SU-DHL-6 (cell line): ENCODE measurements at regions not wholly inside any gene's neighbourhood (a gene's known extent, or its start where the extent isn't known, plus 50 kb on each side); places are given as distances from the start of the nearest gene placed in this dataset.

ENCODE experiments used
- H2AFZ ChIP-seq: fragments of 200-600 bp; sonication (generic); 2 replicates; pipeline ENCODE4 v1.6.1; 2014; ENCODE audit warnings: low read depth, mild to moderate bottlenecking, moderate library complexity, mixed read lengths, antibody characterized with exemption, low read length; ENCODE audit not compliant: severe bottlenecking
- H3F3A ChIP-seq: fragments of 200-600 bp; shearing (Covaris generic); 2 replicates; pipeline ENCODE4 v1.6.0; 2016; ENCODE audit warnings: antibody characterized with exemption, mild to moderate bottlenecking; ENCODE audit not compliant: insufficient read depth
- H3K27ac ChIP-seq: fragments of 200-600 bp; sonication (generic); 2 replicates; pipeline ENCODE4 v1.5.1; 2016; ENCODE audit warnings: low read depth, mild to moderate bottlenecking, low read length, moderate library complexity, mixed read lengths
- H3K27me3 ChIP-seq: fragments of 200-600 bp; sonication (generic), shearing (Covaris generic); 2 replicates; pipeline ENCODE4 v1.6.0; 2014; ENCODE audit warnings: mild to moderate bottlenecking, low read length
- H3K36me3 ChIP-seq: fragments of 200-600 bp; sonication (generic); 2 replicates; pipeline ENCODE4 v1.6.1; 2014; ENCODE audit warnings: mild to moderate bottlenecking, low read length, mixed read lengths
- H3K4me2 ChIP-seq: fragments of 300-600, 200-600 bp; shearing (Covaris generic), sonication (generic); 2 replicates; pipeline ENCODE4 v1.6.0; 2014; ENCODE audit warnings: low read length, low read depth, mild to moderate bottlenecking; ENCODE audit not compliant: poor library complexity, severe bottlenecking
- H3K4me3 ChIP-seq: fragments of 200-600 bp; sonication (generic); 2 replicates; pipeline ENCODE4 v1.5.1; 2014; ENCODE audit warnings: antibody characterized with exemption, low read length, mild to moderate bottlenecking, mixed read lengths; ENCODE audit not compliant: insufficient read depth, poor library complexity, severe bottlenecking
- H3K79me2 ChIP-seq: fragments of 200-600 bp; sonication (generic); 2 replicates; pipeline ENCODE4 v1.6.1; 2014; ENCODE audit warnings: mild to moderate bottlenecking, low read length, moderate library complexity; ENCODE audit not compliant: insufficient read depth
- H3K9ac ChIP-seq: fragments of 200-600 bp; sonication (generic); 2 replicates; pipeline ENCODE4 v1.7.0; 2014; ENCODE audit warnings: mild to moderate bottlenecking, low read length
- H3K9me2 ChIP-seq: fragments of 200-600 bp; sonication (generic); replicated peaks from 2 replicates; pipeline ENCODE4 v1.6.1; 2014; ENCODE audit warnings: low read length; ENCODE audit not compliant: insufficient read depth
- H3K9me3 ChIP-seq: fragments of 200-600 bp; sonication (generic); 2 replicates; pipeline ENCODE4 v1.6.1; 2014; ENCODE audit warnings: low read length, mixed read lengths; ENCODE audit not compliant: insufficient read depth
- H4K20me1 ChIP-seq: fragments of 200-600 bp; sonication (generic); 2 replicates; pipeline ENCODE4 v1.6.1; 2014; ENCODE audit warnings: low read depth, mild to moderate bottlenecking, antibody characterized with exemption, low read length, moderate library complexity, mixed read lengths
- EZH2phosphoT487 ChIP-seq: fragments of 200-600 bp; sonication (generic), shearing (Covaris generic); conservative IDR thresholded peaks from 2 replicates; pipeline ENCODE4 v1.6.1; 2018; ENCODE audit warnings: mild to moderate bottlenecking, antibody characterized with exemption, low read length, moderate library complexity, mixed read lengths
- TF ChIP-seq, protein P1 (sequence below): fragments of 200-600 bp; sonication (generic); IDR thresholded peaks from one replicate; pipeline ENCODE4 v1.5.1; 2017; ENCODE audit warnings: antibody characterized with exemption, mild to moderate bottlenecking, low read length, moderate library complexity; ENCODE audit not compliant: insufficient read depth, poor library complexity, severe bottlenecking

DNA sequence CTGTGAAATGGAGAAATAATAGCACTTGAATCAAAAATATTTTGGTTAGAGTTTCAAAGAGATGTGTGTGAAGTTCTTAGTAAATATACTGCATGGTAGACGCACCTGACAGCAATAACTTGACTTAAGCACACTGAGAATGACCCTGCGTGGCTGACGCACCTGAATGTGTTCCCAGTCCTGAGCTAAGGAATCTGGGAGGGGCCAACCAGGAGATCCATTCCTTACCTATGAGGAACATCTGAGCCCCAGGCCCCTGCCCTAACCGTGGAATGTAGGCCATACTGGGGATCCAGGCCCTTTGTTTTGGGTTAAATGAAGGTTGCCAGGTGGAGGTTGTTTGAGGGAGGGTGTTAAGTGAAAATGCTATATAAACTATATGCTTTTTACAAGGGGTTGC lies 284.4 kb downstream of the RBM43 start:
- no peak for TF ChIP-seq EZH2phosphoT487
- TF ChIP-seq, protein P1, sequence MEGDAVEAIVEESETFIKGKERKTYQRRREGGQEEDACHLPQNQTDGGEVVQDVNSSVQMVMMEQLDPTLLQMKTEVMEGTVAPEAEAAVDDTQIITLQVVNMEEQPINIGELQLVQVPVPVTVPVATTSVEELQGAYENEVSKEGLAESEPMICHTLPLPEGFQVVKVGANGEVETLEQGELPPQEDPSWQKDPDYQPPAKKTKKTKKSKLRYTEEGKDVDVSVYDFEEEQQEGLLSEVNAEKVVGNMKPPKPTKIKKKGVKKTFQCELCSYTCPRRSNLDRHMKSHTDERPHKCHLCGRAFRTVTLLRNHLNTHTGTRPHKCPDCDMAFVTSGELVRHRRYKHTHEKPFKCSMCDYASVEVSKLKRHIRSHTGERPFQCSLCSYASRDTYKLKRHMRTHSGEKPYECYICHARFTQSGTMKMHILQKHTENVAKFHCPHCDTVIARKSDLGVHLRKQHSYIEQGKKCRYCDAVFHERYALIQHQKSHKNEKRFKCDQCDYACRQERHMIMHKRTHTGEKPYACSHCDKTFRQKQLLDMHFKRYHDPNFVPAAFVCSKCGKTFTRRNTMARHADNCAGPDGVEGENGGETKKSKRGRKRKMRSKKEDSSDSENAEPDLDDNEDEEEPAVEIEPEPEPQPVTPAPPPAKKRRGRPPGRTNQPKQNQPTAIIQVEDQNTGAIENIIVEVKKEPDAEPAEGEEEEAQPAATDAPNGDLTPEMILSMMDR = no peak
- H2AFZ ChIP-seq = no peak overlapping the region
- H3K9me2 ChIP-seq = no peaks in the 10 kb centered on the region
- no peaks in the 10 kb centered on the region for H3F3A ChIP-seq
- H3K36me3 ChIP-seq = no peaks in the 10 kb centered on the region
- H3K4me2 ChIP-seq = no peak overlapping the region
- H4K20me1 ChIP-seq = no peaks in the 10 kb centered on the region
- no peak overlapping the region for H3K4me3 ChIP-seq
- H3K9ac ChIP-seq = no peak overlapping the region
- no peak overlapping the region for H3K27ac ChIP-seq
- H3K79me2 ChIP-seq = no peaks in the 10 kb centered on the region
- H3K9me3 ChIP-seq = no peaks in the 10 kb centered on the region
- H3K27me3 ChIP-seq = no peaks in the 10 kb centered on the region

DNA sequence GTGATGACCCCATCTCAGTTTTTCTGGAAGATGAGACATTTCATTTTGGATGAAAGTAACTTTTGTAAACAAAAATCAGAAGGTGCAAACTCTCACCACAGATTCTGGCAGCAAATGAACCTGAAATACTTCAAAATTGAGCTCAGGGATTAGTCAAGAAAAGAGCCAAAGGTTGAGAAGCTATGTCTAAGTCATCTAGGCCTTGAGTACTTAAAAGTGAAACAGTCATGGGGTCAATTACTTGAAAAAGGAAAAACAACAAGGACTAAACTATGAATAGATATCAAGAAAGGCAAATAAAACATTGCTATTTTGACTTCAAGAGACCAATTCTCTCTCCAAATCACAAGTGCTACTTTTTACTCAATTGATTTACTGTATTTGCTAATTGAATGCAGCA lies 285.1 kb downstream of the RBM43 start:
- H3K79me2 ChIP-seq = no peaks in the 10 kb centered on the region
- H3K9ac ChIP-seq = no peak overlapping the region
- H3K36me3 ChIP-seq = no peaks in the 10 kb centered on the region
- no peak overlapping the region for H2AFZ ChIP-seq
- no peak overlapping the region for H3K27ac ChIP-seq
- no peaks in the 10 kb centered on the region for H3K9me3 ChIP-seq
- H3F3A ChIP-seq = no peaks in the 10 kb centered on the region
- no peak overlapping the region for H3K4me3 ChIP-seq
- TF ChIP-seq, protein P1 = no peak
- no peak for TF ChIP-seq EZH2phosphoT487
- no peaks in the 10 kb centered on the region for H4K20me1 ChIP-seq
- H3K4me2 ChIP-seq = no peak overlapping the region
- H3K9me2 ChIP-seq = no peaks in the 10 kb centered on the region
- H3K27me3 ChIP-seq = no peaks in the 10 kb centered on the region

DNA sequence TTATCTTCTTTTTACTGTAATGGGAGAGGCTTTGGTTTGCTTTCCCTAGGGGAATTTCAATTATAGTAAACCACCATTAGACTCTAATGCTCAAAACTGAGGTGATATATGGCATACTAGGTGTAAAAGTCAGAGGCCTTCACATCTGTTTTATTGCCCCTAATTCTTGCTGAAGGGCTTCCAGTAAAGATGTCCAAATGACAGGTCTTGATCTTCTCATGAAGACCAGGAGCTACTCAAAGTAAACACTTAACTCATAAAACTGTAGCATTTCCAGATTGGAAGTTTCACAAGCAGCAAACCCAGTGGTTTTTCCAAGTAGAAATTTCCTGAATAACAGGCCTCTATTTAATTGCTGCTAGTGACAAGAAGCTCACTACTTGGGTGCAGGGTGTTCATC lies 286.8 kb downstream of the RBM43 start:
- Histone ChIP-seq H4K20me1 (no peaks in the 10 kb centered on the region), H3K27ac (no peak overlapping the region), H3K9me3 (no peaks in the 10 kb centered on the region), H3K4me3 (no peak overlapping the region), H3K9me2 (no peaks in the 10 kb centered on the region), H3K9ac (no peak overlapping the region), H2AFZ (no peak overlapping the region), H3K4me2 (no peak overlapping the region), H3K79me2 (no peaks in the 10 kb centered on the region), H3F3A (no peaks in the 10 kb centered on the region), H3K27me3 (no peaks in the 10 kb centered on the region), H3K36me3 (no peaks in the 10 kb centered on the region)
- TF ChIP-seq, protein P1 = no peak
- TF ChIP-seq EZH2phosphoT487 = no peak

DNA sequence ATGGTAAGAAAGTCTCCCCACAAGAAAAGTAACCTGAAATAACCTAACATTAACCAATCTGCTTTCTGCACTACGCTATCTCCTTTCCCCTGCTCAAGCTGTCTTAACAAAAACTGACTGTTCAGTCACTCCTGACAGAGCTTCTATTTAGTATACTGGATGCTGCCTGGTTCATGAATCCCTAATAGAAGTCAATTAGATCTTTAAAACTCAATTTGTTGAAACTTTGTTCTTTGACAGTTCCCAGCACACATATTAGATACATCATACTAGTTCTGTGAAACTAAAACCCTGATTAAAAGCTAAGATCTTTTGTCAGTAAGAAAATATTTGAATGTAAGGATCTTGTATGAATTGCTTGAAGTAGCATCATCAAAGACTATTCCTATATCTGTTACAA lies 287.4 kb downstream of the RBM43 start:
- Histone ChIP-seq H3K4me3 (no peak overlapping the region), H3K9ac (no peak overlapping the region), H3K9me3 (no peaks in the 10 kb centered on the region), H3K27me3 (no peaks in the 10 kb centered on the region), H3K9me2 (no peaks in the 10 kb centered on the region), H2AFZ (no peak overlapping the region), H3K27ac (no peak overlapping the region), H3K36me3 (no peaks in the 10 kb centered on the region), H3K79me2 (no peaks in the 10 kb centered on the region), H3F3A (no peaks in the 10 kb centered on the region), H4K20me1 (no peaks in the 10 kb centered on the region), H3K4me2 (no peak overlapping the region)
- no peak for TF ChIP-seq EZH2phosphoT487
- TF ChIP-seq, protein P1 = no peak
